MCF 10A (cell line): ENCODE measurements at regions not wholly inside any gene's neighbourhood (a gene's known extent, or its start where the extent isn't known, plus 50 kb on each side); places are given as distances from the start of the nearest gene placed in this dataset.

Source experiments
- BruUV-seq: library from RNA; stranded (reverse); fragments of 400-500 nt; replicated peaks from 2 replicates; lab custom pipeline; 2021; lab: Mats Ljungman, UMichigan
- CTCF ChIA-PET: fragments of 300-600 bp; sonication (Branson Sonifier 250); formaldehyde crosslinking; extraction: SDS; loops from one replicate; lab custom pipeline; 2021; ENCODE audit warnings: antibody characterized with exemption, inconsistent platforms; lab: Yijun Ruan, JAX
- POLR2A ChIA-PET: fragments of 300-600, 350-650 bp; sonication (Branson Sonifier 250); formaldehyde crosslinking; extraction: SDS; loops from one replicate; lab custom pipeline; 2020; ENCODE audit warnings: antibody characterized with exemption, inconsistent platforms; lab: Yijun Ruan, JAX
- DNase-seq: peaks from one replicate; pipeline ENCODE4 v3.0.0-alpha.2; 2018; ENCODE audit not compliant: unreplicated experiment
- H3K27ac Mint-ChIP-seq: one replicate; pipeline ENCODE4 v1.8.0; 2022; ENCODE audit warnings: mild to moderate bottlenecking, low read depth, mixed read lengths; ENCODE audit not compliant: unreplicated experiment
- H3K27me3 Mint-ChIP-seq: one replicate; pipeline ENCODE4 v1.8.0; 2022; ENCODE audit warnings: mixed read lengths; ENCODE audit not compliant: insufficient read depth, unreplicated experiment
- H3K36me3 Mint-ChIP-seq: one replicate; pipeline ENCODE4 v1.8.0; 2022; ENCODE audit warnings: mild to moderate bottlenecking, moderate library complexity, mixed read lengths; ENCODE audit not compliant: insufficient read depth, unreplicated experiment
- H3K4me1 Mint-ChIP-seq: one replicate; pipeline ENCODE4 v1.8.0; 2022; ENCODE audit warnings: mixed read lengths; ENCODE audit not compliant: insufficient read depth, unreplicated experiment
- H3K4me3 Mint-ChIP-seq: one replicate; pipeline ENCODE4 v1.8.0; 2022; ENCODE audit warnings: mild to moderate bottlenecking, moderate library complexity, mixed read lengths; ENCODE audit not compliant: unreplicated experiment
- H3K9me3 Mint-ChIP-seq: one replicate; pipeline ENCODE4 v1.8.0; 2022; ENCODE audit warnings: mixed read lengths; ENCODE audit not compliant: unreplicated experiment
- intact Hi-C: fragments of 100-400 bp; cut with micrococcal nuclease; formaldehyde crosslinking; loops from 2 replicates; pipeline ENCODE4 v1.14.1; 2022
- TF ChIP-seq, protein P1 (sequence below): fragments of 200-600 bp; IDR thresholded peaks from one replicate; pipeline ENCODE4 v1.8.0; 2022; ENCODE audit warnings: antibody characterized with exemption, mild to moderate bottlenecking; ENCODE audit not compliant: unreplicated experiment

DNA sequence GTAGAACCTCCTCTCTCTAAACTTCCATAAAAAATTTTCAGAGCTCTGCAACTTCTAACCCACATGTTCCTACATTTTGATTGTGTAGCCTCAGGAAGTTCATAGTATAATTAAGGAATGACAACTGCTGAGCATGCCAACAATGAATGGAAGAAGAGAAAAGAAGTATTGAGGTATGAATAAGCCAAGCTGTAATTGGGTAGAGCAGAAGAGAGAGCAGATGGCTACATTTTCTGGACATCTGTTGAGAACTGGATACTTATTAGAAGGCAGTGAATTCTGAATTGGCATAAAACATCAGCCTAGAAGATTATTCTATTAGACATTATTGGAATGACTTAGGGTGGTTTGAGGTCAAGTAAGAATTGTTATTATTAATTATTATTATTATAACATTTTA lies 728.3 kb upstream of the PHF14 start:
- TF ChIP-seq, protein P1, sequence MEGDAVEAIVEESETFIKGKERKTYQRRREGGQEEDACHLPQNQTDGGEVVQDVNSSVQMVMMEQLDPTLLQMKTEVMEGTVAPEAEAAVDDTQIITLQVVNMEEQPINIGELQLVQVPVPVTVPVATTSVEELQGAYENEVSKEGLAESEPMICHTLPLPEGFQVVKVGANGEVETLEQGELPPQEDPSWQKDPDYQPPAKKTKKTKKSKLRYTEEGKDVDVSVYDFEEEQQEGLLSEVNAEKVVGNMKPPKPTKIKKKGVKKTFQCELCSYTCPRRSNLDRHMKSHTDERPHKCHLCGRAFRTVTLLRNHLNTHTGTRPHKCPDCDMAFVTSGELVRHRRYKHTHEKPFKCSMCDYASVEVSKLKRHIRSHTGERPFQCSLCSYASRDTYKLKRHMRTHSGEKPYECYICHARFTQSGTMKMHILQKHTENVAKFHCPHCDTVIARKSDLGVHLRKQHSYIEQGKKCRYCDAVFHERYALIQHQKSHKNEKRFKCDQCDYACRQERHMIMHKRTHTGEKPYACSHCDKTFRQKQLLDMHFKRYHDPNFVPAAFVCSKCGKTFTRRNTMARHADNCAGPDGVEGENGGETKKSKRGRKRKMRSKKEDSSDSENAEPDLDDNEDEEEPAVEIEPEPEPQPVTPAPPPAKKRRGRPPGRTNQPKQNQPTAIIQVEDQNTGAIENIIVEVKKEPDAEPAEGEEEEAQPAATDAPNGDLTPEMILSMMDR: no peak
- CTCF ChIA-PET: interaction anchor here (0.6 kb wide), 1 partner anchor 173 kb away, joined by 4 read pairs; no protein-coding TSS in a partner anchor
- intact Hi-C loops: no loop called here
- Mint-ChIP-seq H3K4me3 (no peak overlapping the region), H3K9me3 (peaks cover 17% of the 10 kb centered on the region), H3K36me3 (no peaks in the 10 kb centered on the region), H3K27me3 (peaks cover 17% of the 10 kb centered on the region), H3K4me1 (no peaks in the 10 kb centered on the region), H3K27ac (no peak overlapping the region)
- no peak for DNase-seq
- no TSS peak for BruUV-seq
- POLR2A ChIA-PET: no interaction called here

DNA sequence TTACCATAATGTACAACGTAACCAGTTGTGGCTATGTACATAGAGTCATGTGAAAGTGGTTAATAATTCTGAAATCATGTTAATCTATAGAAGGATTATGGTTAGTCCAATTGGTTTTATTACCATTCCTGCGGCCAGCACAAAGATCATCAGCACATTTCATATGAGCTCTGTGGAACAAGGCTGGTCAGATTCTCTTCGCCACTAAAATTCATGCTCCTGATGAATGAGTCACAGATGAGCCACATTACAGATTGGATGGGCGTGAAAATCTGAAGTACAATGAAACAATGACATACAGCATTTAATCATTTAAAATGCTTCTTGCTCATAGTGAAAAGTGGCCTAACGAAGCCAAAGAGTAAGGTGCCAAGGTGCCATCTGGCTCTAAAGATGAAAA lies 716.2 kb upstream of the PHF14 start:
- H3K27me3 Mint-ChIP-seq: peaks cover 41% of the 10 kb centered on the region
- ChIA-PET CTCF (no interaction called here), POLR2A (no interaction called here)
- intact Hi-C loops: no loop called here
- H3K4me1 Mint-ChIP-seq: no peaks in the 10 kb centered on the region
- BruUV-seq: no TSS peak
- H3K4me3 Mint-ChIP-seq: no peak overlapping the region
- no peak overlapping the region for H3K27ac Mint-ChIP-seq
- H3K36me3 Mint-ChIP-seq: no peaks in the 10 kb centered on the region
- no peak for DNase-seq
- H3K9me3 Mint-ChIP-seq: no peaks in the 10 kb centered on the region
- TF ChIP-seq, protein P1: no peak

DNA sequence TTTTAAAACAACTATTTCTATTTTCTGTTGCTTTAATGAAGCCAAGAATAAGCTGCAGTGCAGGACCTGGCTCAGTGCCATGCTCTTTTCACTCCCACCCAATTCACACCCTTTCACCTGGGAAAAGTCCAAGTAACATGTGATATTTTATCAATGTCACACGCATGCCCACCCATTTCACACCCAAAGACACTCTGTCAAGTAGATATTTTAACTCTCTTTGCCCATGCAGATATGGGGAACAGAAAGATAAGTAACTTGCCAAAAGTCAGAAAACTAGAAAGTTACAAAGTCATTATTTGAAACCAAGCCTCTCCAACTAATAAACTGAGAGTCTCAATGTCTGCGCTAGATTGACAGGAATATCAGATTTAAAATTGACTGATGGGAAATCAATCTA lies 706.7 kb upstream of the PHF14 start:
- Mint-ChIP-seq H3K4me3 (no peak overlapping the region), H3K27ac (no peak overlapping the region), H3K9me3 (peaks cover 8% of the 10 kb centered on the region), H3K4me1 (no peaks in the 10 kb centered on the region), H3K36me3 (no peaks in the 10 kb centered on the region), H3K27me3 (peaks cover 73% of the 10 kb centered on the region)
- ChIA-PET POLR2A (no interaction called here), CTCF (no interaction called here)
- TF ChIP-seq, protein P1: no peak
- DNase-seq: no peak
- intact Hi-C loops: loop anchor here (5.0 kb wide), 1 partner anchor 540 kb away; no protein-coding TSS in a partner anchor
- BruUV-seq: no TSS peak

DNA sequence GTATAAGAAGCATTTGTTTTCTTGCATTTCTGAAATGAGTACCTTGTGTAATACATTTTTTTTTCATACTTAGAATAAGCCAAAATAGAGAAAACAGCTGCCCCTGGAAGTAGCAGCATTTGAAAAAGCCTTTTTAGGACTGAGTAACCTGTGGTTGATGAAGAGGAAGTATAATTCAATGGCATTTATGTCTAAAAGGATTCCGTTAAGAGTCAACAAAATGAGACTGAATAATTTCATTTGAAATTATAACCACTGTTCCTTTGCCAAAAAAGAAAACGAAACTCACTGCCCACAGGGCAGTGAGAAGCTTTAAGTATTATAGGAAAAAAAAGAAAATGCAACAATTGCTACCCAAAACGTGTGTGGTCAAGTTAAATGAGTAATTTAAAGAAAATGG lies 705.6 kb upstream of the PHF14 start:
- peaks cover 8% of the 10 kb centered on the region for H3K9me3 Mint-ChIP-seq
- H3K27me3 Mint-ChIP-seq: peaks cover 63% of the 10 kb centered on the region
- no peaks in the 10 kb centered on the region for H3K36me3 Mint-ChIP-seq
- DNase-seq: no peak
- H3K4me1 Mint-ChIP-seq: no peaks in the 10 kb centered on the region
- POLR2A ChIA-PET: no interaction called here
- CTCF ChIA-PET: no interaction called here
- H3K4me3 Mint-ChIP-seq: no peak overlapping the region
- intact Hi-C loops: loop anchor here (5.0 kb wide), 1 partner anchor 539 kb away; no protein-coding TSS in a partner anchor
- H3K27ac Mint-ChIP-seq: no peak overlapping the region
- TF ChIP-seq, protein P1: no peak
- BruUV-seq: no TSS peak
